ENCODE measurements at regions not wholly inside any gene's neighbourhood (a gene's known extent, or its start where the extent isn't known, plus 50 kb on each side); places are given as distances from the start of the nearest gene placed in this dataset.
"Not testable (repeated sequence)": the region's sequence is repeated elsewhere in the genome, so short reads cannot be mapped to it uniquely, and the experiment has no call there.

GRCh38 chr1:195738966-195739650, 869.1 kb downstream of the KCNT2 start:
- no peak for DNase-seq

- DNase-seq = no peak
Measured at GRCh38 chr1:195735140-195735539, 873.1 kb downstream of the KCNT2 start.

- no peak for DNase-seq
Measured at GRCh38 chr1:195733826-195734225, 874.4 kb downstream of the KCNT2 start.

GRCh38 chr1:195733408-195733807, 874.8 kb downstream of the KCNT2 start:
- DNase-seq = no peak

GRCh38 chr1:195731385-195731784, 876.9 kb downstream of the KCNT2 start:
- no peak for DNase-seq

- DNase-seq = no peak
Measured at GRCh38 chr1:195723796-195724194, 884.4 kb downstream of the KCNT2 start.

- DNase-seq = not testable (repeated sequence)
Measured at GRCh38 chr1:195722852-195723795, 885.1 kb downstream of the KCNT2 start.

GRCh38 chr1:195722146-195722545, 886.1 kb downstream of the KCNT2 start:
- not testable (repeated sequence) for DNase-seq

GRCh38 chr1:195721210-195721971, 886.8 kb downstream of the KCNT2 start:
- no peak for DNase-seq

- no peak for DNase-seq
Measured at GRCh38 chr1:195717651-195718050, 890.6 kb downstream of the KCNT2 start.

- no peak for DNase-seq
Measured at GRCh38 chr1:195715652-195716051, 892.6 kb downstream of the KCNT2 start.

GRCh38 chr1:195714248-195714647, 894.0 kb downstream of the KCNT2 start:
- DNase-seq = no peak

GRCh38 chr1:195709821-195710220, 898.4 kb downstream of the KCNT2 start:
- no peak for DNase-seq

- no peak for DNase-seq
Measured at GRCh38 chr1:195704028-195704427, 904.2 kb downstream of the KCNT2 start.

- no peak for DNase-seq
Measured at GRCh38 chr1:195701149-195701548, 907.1 kb downstream of the KCNT2 start.

GRCh38 chr1:195697130-195697529, 911.1 kb downstream of the KCNT2 start:
- DNase-seq = no peak

GRCh38 chr1:195686764-195687163, 921.5 kb downstream of the KCNT2 start:
- no peak for DNase-seq

GRCh38 chr1:195664628-195665027, 943.6 kb downstream of the KCNT2 start:
- no peak for DNase-seq

- DNase-seq = no peak
Measured at GRCh38 chr1:195663549-195664280, 944.5 kb downstream of the KCNT2 start.

- no peak for DNase-seq
Measured at GRCh38 chr1:195656780-195657179, 951.5 kb downstream of the KCNT2 start.

- not testable (repeated sequence) for DNase-seq
Measured at GRCh38 chr1:195648875-195649274, 959.4 kb downstream of the KCNT2 start.

- no peak for DNase-seq
Measured at GRCh38 chr1:195637539-195637938, 970.7 kb downstream of the KCNT2 start.
